Tibial nerve (tissue), 4 donors: ENCODE measurements at regions not wholly inside any gene's neighbourhood (a gene's known extent, or its start where the extent isn't known, plus 50 kb on each side); places are given as distances from the start of the nearest gene placed in this dataset.

Experiments
- DNase-seq, 2 donors: peaks; one replicate each; pipeline ENCODE4 v3.0.0-alpha.2; 2019; ENCODE audit warnings: low spot score in 2 of 2
- H3K27ac ChIP-seq, 4 donors: fragments of 200-600 bp; sonication (generic) in 3 of 4; one replicate each; pipeline ENCODE4 v1.5.1; 2017 to 2019; ENCODE audit warnings: mild to moderate bottlenecking in 1 of 4
- H3K27me3 ChIP-seq, 2 donors: fragments of 200-600 bp; sonication (generic) in 1 of 2; one replicate each; pipeline versions ENCODE4 v1.5.1 to v1.6.0; 2017 to 2019
- H3K36me3 ChIP-seq, 3 donors: fragments of 200-600 bp; sonication (generic); one replicate each; pipeline ENCODE4 v1.5.1; 2018 to 2019
- H3K4me1 ChIP-seq, 4 donors: fragments of 200-600 bp; sonication (generic) in 3 of 4; one replicate each; pipeline ENCODE4 v1.5.1; 2017 to 2019
- H3K4me3 ChIP-seq, 4 donors: fragments of 200-600 bp; sonication (generic) in 3 of 4; one replicate each; pipeline ENCODE4 v1.5.1; 2017 to 2019; ENCODE audit warnings: mild to moderate bottlenecking in 1 of 4, moderate library complexity in 1 of 4
- H3K9me3 ChIP-seq, 4 donors: fragments of 200-600 bp; sonication (generic) in 3 of 4; one replicate each; pipeline ENCODE4 v1.5.1; 2017 to 2019
- CTCF ChIP-seq, 5 experiments: fragments of 200-600 bp in 3 of 5; fragments of 450-650 bp in 2 of 5; sonication (generic) in 3 of 5; IDR thresholded peaks; one replicate each; pipeline ENCODE4 v1.5.1; 2016 to 2019; ENCODE audit warnings: antibody characterized with exemption in 5 of 5, mild to moderate bottlenecking in 3 of 5, moderate library complexity in 2 of 5
- EP300 ChIP-seq, 2 donors: sonication (generic); formaldehyde crosslinking; IDR thresholded peaks; one replicate each; pipeline ENCODE4 v1.6.1; 2017; ENCODE audit warnings: antibody characterized with exemption in 2 of 2, mild to moderate bottlenecking in 1 of 2
- POLR2A ChIP-seq, 2 donors: fragments of 450-650 bp; IDR thresholded peaks; one replicate each; pipeline ENCODE4 v1.6.1; 2017; ENCODE audit warnings: antibody characterized with exemption in 2 of 2, mild to moderate bottlenecking in 2 of 2, moderate library complexity in 2 of 2
- WGBS, 2 donors: methylation state at CpG; one replicate each; pipeline ENCODE4 v1.1.5; 2018; 5-methylcytosine and 5-hydroxymethylcytosine counted together

GRCh38 chr15:60223176-60223575, 174.6 kb downstream of the ANXA2 start:
- Histone ChIP-seq H3K27ac (no peak overlapping the region), H3K27me3 (no peaks in the 10 kb centered on the region), H3K36me3 (no peaks in the 10 kb centered on the region), H3K4me1 (no peaks in the 10 kb centered on the region), H3K4me3 (no peak overlapping the region), H3K9me3 (no peaks in the 10 kb centered on the region)
- DNase-seq: no peak
- TF ChIP-seq EP300 (IDR thresholded peaks at IDR 0.05) (no peak), POLR2A (IDR thresholded peaks at IDR 0.05) (no peak), CTCF (IDR thresholded peaks at IDR 0.05) (no peak)
- WGBS, 2 donors: 65 to 77% methylated on average over 7 of the region's 7 CpGs

DNA sequence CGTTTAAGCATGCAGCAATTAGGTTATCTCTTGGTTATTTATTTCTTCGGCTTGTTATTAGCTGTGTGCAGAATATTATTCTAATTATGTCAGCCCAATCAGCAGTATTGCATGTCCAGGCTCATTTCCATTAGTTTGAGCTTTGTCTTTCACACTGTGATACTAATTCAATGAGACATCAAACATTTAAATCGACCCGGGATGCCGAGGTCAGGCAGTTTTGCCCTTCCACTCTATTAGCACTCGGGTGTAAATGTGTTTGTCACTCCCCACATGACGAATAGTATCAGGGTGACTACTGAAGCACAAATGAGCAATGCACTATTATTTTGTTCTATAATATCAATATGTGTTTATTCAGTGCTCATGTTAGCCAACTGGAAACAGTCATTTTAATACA, 170.9 kb downstream of the ANXA2 start:
- H3K27ac ChIP-seq: no peak overlapping the region
- no peak for TF ChIP-seq EP300 (IDR thresholded peaks at IDR 0.05)
- TF ChIP-seq CTCF (IDR thresholded peaks at IDR 0.05): no peak
- no peak for TF ChIP-seq POLR2A (IDR thresholded peaks at IDR 0.05)
- WGBS, 2 donors: 23 to 36% methylated on average over 7 of the region's 7 CpGs
- no peaks in the 10 kb centered on the region for H3K4me1 ChIP-seq
- H3K27me3 ChIP-seq: no peaks in the 10 kb centered on the region
- no peak for DNase-seq
- no peak overlapping the region for H3K4me3 ChIP-seq
- no peaks in the 10 kb centered on the region for H3K9me3 ChIP-seq
- H3K36me3 ChIP-seq: no peaks in the 10 kb centered on the region

DNA sequence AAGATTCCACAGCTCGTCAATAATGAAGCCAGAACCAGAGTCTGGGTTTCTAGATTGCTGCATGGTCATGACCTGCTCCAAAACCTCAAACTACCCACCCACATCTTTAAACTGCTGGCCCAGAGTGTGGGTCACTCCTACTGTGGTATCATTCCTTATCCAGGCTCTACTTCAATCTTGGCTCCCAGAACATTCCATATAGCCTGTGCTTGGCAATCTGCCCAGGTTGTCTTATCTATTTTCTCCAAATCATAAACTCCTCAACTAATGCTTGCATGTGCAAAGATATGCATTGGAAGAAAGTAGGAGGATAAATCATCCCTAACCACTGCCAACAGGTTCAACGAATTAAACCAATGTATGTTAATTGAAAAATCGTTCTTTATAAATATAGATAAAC, 169.7 kb downstream of the ANXA2 start:
- H3K4me1 ChIP-seq: no peaks in the 10 kb centered on the region
- H3K27me3 ChIP-seq: no peaks in the 10 kb centered on the region
- WGBS, 2 donors: 66 to 74% methylated on average over 3 of the region's 3 CpGs
- no peak overlapping the region for H3K4me3 ChIP-seq
- no peak overlapping the region for H3K27ac ChIP-seq
- no peaks in the 10 kb centered on the region for H3K36me3 ChIP-seq
- H3K9me3 ChIP-seq: no peaks in the 10 kb centered on the region
- no peak for DNase-seq
- TF ChIP-seq EP300 (IDR thresholded peaks at IDR 0.05) (no peak), CTCF (IDR thresholded peaks at IDR 0.05) (no peak), POLR2A (IDR thresholded peaks at IDR 0.05) (no peak)

DNA sequence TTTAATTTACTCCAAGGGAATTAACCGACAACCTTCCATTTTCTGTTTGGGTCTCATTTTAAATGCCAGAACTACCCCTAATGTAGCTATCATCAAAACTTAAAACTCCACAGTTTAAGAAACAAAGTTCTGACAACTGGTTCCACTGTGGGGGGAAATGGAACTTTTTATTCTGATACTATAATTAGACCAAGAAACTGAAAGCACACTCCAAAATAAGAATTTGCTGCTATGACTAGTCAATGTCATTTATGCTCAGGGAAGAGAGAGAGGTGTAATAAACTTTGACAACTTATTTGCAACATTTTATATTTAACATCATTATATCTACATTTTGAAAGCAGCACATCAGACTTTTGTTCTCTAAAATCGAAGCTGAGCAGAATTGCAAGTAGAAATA, 169.2 kb downstream of the ANXA2 start:
- no peaks in the 10 kb centered on the region for H3K27me3 ChIP-seq
- no peak overlapping the region for H3K27ac ChIP-seq
- H3K4me3 ChIP-seq: no peak overlapping the region
- DNase-seq: no peak
- no peaks in the 10 kb centered on the region for H3K9me3 ChIP-seq
- TF ChIP-seq CTCF (IDR thresholded peaks at IDR 0.05): no peak
- no peak for TF ChIP-seq POLR2A (IDR thresholded peaks at IDR 0.05)
- no peak for TF ChIP-seq EP300 (IDR thresholded peaks at IDR 0.05)
- H3K36me3 ChIP-seq: no peaks in the 10 kb centered on the region
- 68 to 80% methylated on average over 2 of the region's 2 CpGs for WGBS, 2 donors
- no peaks in the 10 kb centered on the region for H3K4me1 ChIP-seq

DNA sequence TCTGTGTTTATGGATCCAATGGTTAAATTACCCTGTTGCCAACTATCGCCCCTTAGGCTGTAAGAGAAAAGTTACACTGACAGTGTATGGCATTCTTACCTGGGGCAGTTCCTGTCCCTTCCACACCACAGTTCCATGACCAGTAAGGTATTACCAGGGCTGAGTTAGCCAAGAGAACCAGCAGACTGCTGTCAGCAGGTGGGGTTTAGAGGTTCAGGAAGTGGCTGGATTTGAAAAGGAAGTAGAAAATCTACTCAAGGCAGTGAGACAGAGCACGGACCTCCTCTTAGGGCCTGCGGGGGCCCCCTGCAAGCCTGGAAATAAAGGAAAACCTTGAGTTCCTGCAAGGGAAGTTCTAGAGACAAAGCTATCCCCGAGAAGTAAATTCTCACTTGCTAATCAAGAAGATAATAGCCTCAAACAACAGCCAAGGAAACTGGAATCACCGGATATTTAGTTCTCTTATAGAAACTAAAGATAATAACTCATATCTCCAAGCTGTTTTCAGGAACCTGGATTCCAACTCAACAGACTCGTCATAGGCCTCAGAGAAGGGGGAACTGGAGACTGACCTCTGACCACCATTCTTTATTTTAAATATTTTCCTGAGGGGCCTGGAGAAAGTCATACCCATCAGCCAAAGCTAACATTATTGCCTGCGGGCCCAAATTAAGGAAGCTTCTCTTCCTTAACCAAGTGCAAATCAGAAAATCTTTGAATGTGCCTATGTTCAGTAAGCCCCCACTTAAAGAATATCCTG, 161.7 kb downstream of the ANXA2 start:
- Histone ChIP-seq H3K4me3 (no peak overlapping the region), H3K27ac (no peak overlapping the region), H3K4me1 (no peaks in the 10 kb centered on the region), H3K27me3 (no peaks in the 10 kb centered on the region), H3K9me3 (no peaks in the 10 kb centered on the region), H3K36me3 (no peaks in the 10 kb centered on the region)
- no peak for DNase-seq
- TF ChIP-seq EP300 (IDR thresholded peaks at IDR 0.05) (no peak), CTCF (IDR thresholded peaks at IDR 0.05) (no peak), POLR2A (IDR thresholded peaks at IDR 0.05) (no peak)
- 42 to 48% methylated on average over 7 of the region's 7 CpGs for WGBS, 2 donors
